ENCODE measurements at regions not wholly inside any gene's neighbourhood (a gene's known extent, or its start where the extent isn't known, plus 50 kb on each side); places are given as distances from the start of the nearest gene placed in this dataset.
"Not testable (repeated sequence)": the region's sequence is repeated elsewhere in the genome, so short reads cannot be mapped to it uniquely, and the experiment has no call there.

GRCh38 chr5:148744380-148744779, 82.0 kb upstream of the ADRB2 start:
- DNase-seq, result not testable (repeated sequence)

- no peak for DNase-seq
Observed at GRCh38 chr5:148746826-148747535, 79.4 kb upstream of the ADRB2 start.

- DNase-seq, result no peak
Observed at GRCh38 chr5:148747536-148747906, 78.9 kb upstream of the ADRB2 start.

- no peak for DNase-seq
Observed at GRCh38 chr5:148748702-148749392, 77.6 kb upstream of the ADRB2 start.

- no peak for DNase-seq
Observed at GRCh38 chr5:148750614-148751013, 75.8 kb upstream of the ADRB2 start.

- no peak for DNase-seq
Observed at GRCh38 chr5:148751025-148751424, 75.4 kb upstream of the ADRB2 start.

- DNase-seq, result not testable (repeated sequence)
Observed at GRCh38 chr5:148752375-148752774, 74.0 kb upstream of the ADRB2 start.

- DNase-seq, result no peak
Observed at GRCh38 chr5:148759101-148759500, 67.3 kb upstream of the ADRB2 start.

- DNase-seq, result no peak
Observed at GRCh38 chr5:148760945-148761638, 65.3 kb upstream of the ADRB2 start.

- DNase-seq, result no peak
Observed at GRCh38 chr5:148763996-148764395, 62.4 kb upstream of the ADRB2 start.

- no peak for DNase-seq
Observed at GRCh38 chr5:148765061-148765460, 61.4 kb upstream of the ADRB2 start.

- DNase-seq, result no peak
Observed at GRCh38 chr5:148768806-148769415, 57.5 kb upstream of the ADRB2 start.

- DNase-seq, result no peak
Observed at GRCh38 chr5:148769941-148770340, 56.5 kb upstream of the ADRB2 start.

GRCh38 chr5:148774313-148774712, 52.1 kb upstream of the ADRB2 start:
- no peak for DNase-seq

GRCh38 chr5:148776261-148776660, 50.1 kb upstream of the ADRB2 start:
- DNase-seq, result no peak
